Hepatocyte (in vitro differentiated cells): ENCODE measurements at regions not wholly inside any gene's neighbourhood (a gene's known extent, or its start where the extent isn't known, plus 50 kb on each side); places are given as distances from the start of the nearest gene placed in this dataset.

Experiments used
- DNase-seq: peaks from one replicate; pipeline ENCODE4 v3.0.0-alpha.2; 2016; ENCODE audit warnings: low spot score
- H2AFZ ChIP-seq: fragments of 200-600 bp; sonication (generic); 2 replicates; pipeline ENCODE4 v1.6.0; 2016; ENCODE audit warnings: antibody characterized with exemption, mild to moderate bottlenecking
- H3K27ac ChIP-seq: fragments of 200-600 bp; sonication (generic); 2 replicates; pipeline ENCODE4 v1.5.1; 2016; ENCODE audit warnings: mild to moderate bottlenecking
- H3K27me3 ChIP-seq: fragments of 200-600 bp; sonication (generic); 2 replicates; pipeline ENCODE4 v1.6.1; 2016
- H3K36me3 ChIP-seq: fragments of 200-600 bp; sonication (generic); replicated peaks from 2 replicates; pipeline ENCODE4 v1.5.1; 2016; ENCODE audit warnings: low read depth; ENCODE audit not compliant: insufficient read depth
- H3K4me1 ChIP-seq: fragments of 200-600 bp; sonication (generic); 2 replicates; pipeline ENCODE4 v1.5.1; 2016; ENCODE audit warnings: mild to moderate bottlenecking, moderate library complexity; ENCODE audit not compliant: insufficient read depth
- H3K4me2 ChIP-seq: fragments of 200-600 bp; sonication (generic); 2 replicates; pipeline ENCODE4 v1.6.0; 2016
- H3K4me3 ChIP-seq: fragments of 200-600 bp; sonication (generic); 2 replicates; pipeline ENCODE4 v1.5.1; 2016; ENCODE audit warnings: mild to moderate bottlenecking
- H3K79me2 ChIP-seq: fragments of 200-600 bp; sonication (generic); 2 replicates; pipeline ENCODE4 v1.6.0; 2017; ENCODE audit warnings: mild to moderate bottlenecking
- H3K9me2 ChIP-seq: fragments of 200-600 bp; sonication (generic); replicated peaks from 2 replicates; pipeline ENCODE4 v1.6.0; 2017; ENCODE audit warnings: mild to moderate bottlenecking; ENCODE audit not compliant: insufficient read depth
- H3K9me3 ChIP-seq: fragments of 200-600 bp; sonication (generic); 2 replicates; pipeline ENCODE4 v1.5.1; 2016; ENCODE audit warnings: low read depth, mild to moderate bottlenecking
- H4K20me1 ChIP-seq: fragments of 200-600 bp; sonication (generic); 2 replicates; pipeline ENCODE4 v1.6.0; 2016; ENCODE audit warnings: mild to moderate bottlenecking; ENCODE audit not compliant: insufficient read depth, poor library complexity, severe bottlenecking
- CTCF ChIP-seq: fragments of 200-600 bp; sonication (generic); IDR thresholded peaks from 2 replicates; pipeline ENCODE4 v1.5.1; 2016; ENCODE audit warnings: antibody characterized with exemption, mild to moderate bottlenecking; ENCODE audit not compliant: poor library complexity
- EZH2 ChIP-seq: fragments of 200-600 bp; sonication (generic); IDR thresholded peaks from 2 replicates; pipeline ENCODE4 v1.6.1; 2016; ENCODE audit warnings: antibody characterized with exemption, mild to moderate bottlenecking, borderline replicate concordance
- EZH2phosphoT487 ChIP-seq: fragments of 200-600 bp; sonication (generic); IDR thresholded peaks from one replicate; pipeline ENCODE4 v1.6.1; 2018; ENCODE audit warnings: antibody characterized with exemption, mild to moderate bottlenecking, low read depth, moderate library complexity; ENCODE audit not compliant: unreplicated experiment, severe bottlenecking
- WGBS: methylation state at CpG from one replicate; pipeline ENCODE4 v1.1.6; 2016; ENCODE audit warnings: low lambda C conversion rate; ENCODE audit errors: missing lambda C conversion rate; 5-methylcytosine and 5-hydroxymethylcytosine counted together

- DNase-seq = no peak
- H3K4me3 ChIP-seq = no peak overlapping the region
- peaks cover 5% of the 10 kb centered on the region for H3K4me1 ChIP-seq
- H3K27me3 ChIP-seq = no peaks in the 10 kb centered on the region
- H3K79me2 ChIP-seq = no peaks in the 10 kb centered on the region
- no peak overlapping the region for H3K27ac ChIP-seq
- TF ChIP-seq EZH2phosphoT487 (no peak), EZH2 (no peak), CTCF (no peak)
- no peaks in the 10 kb centered on the region for H3K36me3 ChIP-seq
- no peaks in the 10 kb centered on the region for H4K20me1 ChIP-seq
- H3K9me3 ChIP-seq = no peaks in the 10 kb centered on the region
- H3K4me2 ChIP-seq = no peak overlapping the region
- no peak overlapping the region for H2AFZ ChIP-seq
- WGBS = 97% methylated on average over 11 of the region's 11 CpGs
- no peaks in the 10 kb centered on the region for H3K9me2 ChIP-seq
Observed at GRCh38 chr18:78688916-78689315, 290.7 kb upstream of the SALL3 start.

GRCh38 chr18:78689606-78690005 is 290.0 kb upstream of the SALL3 start:
- H3K4me1 ChIP-seq = peaks cover 5% of the 10 kb centered on the region
- no peaks in the 10 kb centered on the region for H4K20me1 ChIP-seq
- H2AFZ ChIP-seq = no peak overlapping the region
- WGBS = 93% methylated on average over 15 of the region's 15 CpGs
- DNase-seq = no peak
- no peaks in the 10 kb centered on the region for H3K9me3 ChIP-seq
- H3K4me2 ChIP-seq = no peak overlapping the region
- H3K27ac ChIP-seq = no peak overlapping the region
- H3K79me2 ChIP-seq = no peaks in the 10 kb centered on the region
- no peaks in the 10 kb centered on the region for H3K9me2 ChIP-seq
- H3K27me3 ChIP-seq = no peaks in the 10 kb centered on the region
- H3K4me3 ChIP-seq = no peak overlapping the region
- TF ChIP-seq EZH2phosphoT487 (no peak), CTCF (no peak), EZH2 (no peak)
- H3K36me3 ChIP-seq = no peaks in the 10 kb centered on the region

GRCh38 chr18:78692105-78692504 is 287.5 kb upstream of the SALL3 start:
- peaks cover 5% of the 10 kb centered on the region for H3K4me1 ChIP-seq
- H3K9me2 ChIP-seq = no peaks in the 10 kb centered on the region
- no peak overlapping the region for H3K4me3 ChIP-seq
- no peak overlapping the region for H2AFZ ChIP-seq
- H3K27me3 ChIP-seq = no peaks in the 10 kb centered on the region
- peak overlapping the region; percentile 24 for H3K4me2 ChIP-seq
- WGBS = 42% methylated on average over 1 of the region's 1 CpG
- no peaks in the 10 kb centered on the region for H3K79me2 ChIP-seq
- DNase-seq = peak; percentile 57
- no peaks in the 10 kb centered on the region for H4K20me1 ChIP-seq
- TF ChIP-seq EZH2 = no peak
- TF ChIP-seq CTCF = no peak
- no peak for TF ChIP-seq EZH2phosphoT487
- peak overlapping the region; percentile 75 for H3K27ac ChIP-seq
- H3K9me3 ChIP-seq = no peaks in the 10 kb centered on the region
- H3K36me3 ChIP-seq = no peaks in the 10 kb centered on the region

GRCh38 chr18:78693429-78693828 is 286.2 kb upstream of the SALL3 start:
- Histone ChIP-seq H3K36me3 (no peaks in the 10 kb centered on the region), H3K9me2 (no peaks in the 10 kb centered on the region), H2AFZ (no peak overlapping the region), H3K4me2 (no peak overlapping the region), H3K9me3 (no peaks in the 10 kb centered on the region), H3K4me1 (peaks cover 5% of the 10 kb centered on the region), H3K4me3 (no peak overlapping the region), H3K79me2 (no peaks in the 10 kb centered on the region), H4K20me1 (no peaks in the 10 kb centered on the region), H3K27me3 (no peaks in the 10 kb centered on the region), H3K27ac (no peak overlapping the region)
- TF ChIP-seq CTCF (no peak), EZH2 (no peak), EZH2phosphoT487 (no peak)
- WGBS = 97% methylated on average over 7 of the region's 7 CpGs
- no peak for DNase-seq
